ENCODE measurements at regions not wholly inside any gene's neighbourhood (a gene's known extent, or its start where the extent isn't known, plus 50 kb on each side); places are given as distances from the start of the nearest gene placed in this dataset.

DNA sequence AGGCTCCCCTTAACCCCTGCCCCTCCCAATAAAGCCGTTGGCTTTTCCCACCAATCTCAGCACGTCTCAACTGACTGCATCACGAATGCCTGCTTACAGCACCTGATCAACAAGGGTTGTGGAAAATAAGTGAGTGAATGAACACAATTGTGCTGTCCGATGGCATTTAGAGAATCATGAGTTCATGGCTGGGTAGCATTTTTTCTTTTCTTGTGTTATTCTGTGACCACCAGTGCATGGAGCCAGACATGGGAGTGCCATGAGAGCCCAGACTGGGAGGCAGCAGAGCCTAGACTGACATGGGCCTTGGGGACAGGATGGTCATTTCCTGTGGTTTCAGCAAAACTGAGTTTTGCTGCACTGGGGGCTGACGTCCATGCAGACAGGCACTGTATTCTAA lies 254.1 kb upstream of the IGFBP3 start:
- TF ChIP-seq, protein P1, sequence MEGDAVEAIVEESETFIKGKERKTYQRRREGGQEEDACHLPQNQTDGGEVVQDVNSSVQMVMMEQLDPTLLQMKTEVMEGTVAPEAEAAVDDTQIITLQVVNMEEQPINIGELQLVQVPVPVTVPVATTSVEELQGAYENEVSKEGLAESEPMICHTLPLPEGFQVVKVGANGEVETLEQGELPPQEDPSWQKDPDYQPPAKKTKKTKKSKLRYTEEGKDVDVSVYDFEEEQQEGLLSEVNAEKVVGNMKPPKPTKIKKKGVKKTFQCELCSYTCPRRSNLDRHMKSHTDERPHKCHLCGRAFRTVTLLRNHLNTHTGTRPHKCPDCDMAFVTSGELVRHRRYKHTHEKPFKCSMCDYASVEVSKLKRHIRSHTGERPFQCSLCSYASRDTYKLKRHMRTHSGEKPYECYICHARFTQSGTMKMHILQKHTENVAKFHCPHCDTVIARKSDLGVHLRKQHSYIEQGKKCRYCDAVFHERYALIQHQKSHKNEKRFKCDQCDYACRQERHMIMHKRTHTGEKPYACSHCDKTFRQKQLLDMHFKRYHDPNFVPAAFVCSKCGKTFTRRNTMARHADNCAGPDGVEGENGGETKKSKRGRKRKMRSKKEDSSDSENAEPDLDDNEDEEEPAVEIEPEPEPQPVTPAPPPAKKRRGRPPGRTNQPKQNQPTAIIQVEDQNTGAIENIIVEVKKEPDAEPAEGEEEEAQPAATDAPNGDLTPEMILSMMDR (IDR thresholded peaks at IDR 0.05): no peak
- Histone ChIP-seq H3K4me3 (no peak overlapping the region), H3K27ac (no peak overlapping the region)
- DNase-seq (ENCODE audit: low spot score): no peak

- H3K4me3 ChIP-seq: no peak overlapping the region
- TF ChIP-seq, protein P1 (IDR thresholded peaks at IDR 0.05): no peak
- DNase-seq (ENCODE audit: low spot score): no peak
- peak overlapping the region in 1 of 2 donors; percentile 35 for H3K27ac ChIP-seq
Observed at GRCh38 chr7:46174196-46174580, 253.1 kb upstream of the IGFBP3 start.

GRCh38 chr7:46173476-46174195 lies 252.6 kb upstream of the IGFBP3 start:
- H3K27ac ChIP-seq: peak overlapping the region in 1 of 2 donors; percentile 35
- no peak overlapping the region for H3K4me3 ChIP-seq
- no peak for DNase-seq (ENCODE audit: low spot score)
- TF ChIP-seq, protein P1 (IDR thresholded peaks at IDR 0.05): no peak

- Histone ChIP-seq H3K27ac (no peak overlapping the region), H3K4me3 (no peak overlapping the region)
- TF ChIP-seq, protein P1 (IDR thresholded peaks at IDR 0.05): no peak
- DNase-seq (ENCODE audit: low spot score): no peak
Observed at GRCh38 chr7:46170792-46171191, 249.7 kb upstream of the IGFBP3 start.

DNA sequence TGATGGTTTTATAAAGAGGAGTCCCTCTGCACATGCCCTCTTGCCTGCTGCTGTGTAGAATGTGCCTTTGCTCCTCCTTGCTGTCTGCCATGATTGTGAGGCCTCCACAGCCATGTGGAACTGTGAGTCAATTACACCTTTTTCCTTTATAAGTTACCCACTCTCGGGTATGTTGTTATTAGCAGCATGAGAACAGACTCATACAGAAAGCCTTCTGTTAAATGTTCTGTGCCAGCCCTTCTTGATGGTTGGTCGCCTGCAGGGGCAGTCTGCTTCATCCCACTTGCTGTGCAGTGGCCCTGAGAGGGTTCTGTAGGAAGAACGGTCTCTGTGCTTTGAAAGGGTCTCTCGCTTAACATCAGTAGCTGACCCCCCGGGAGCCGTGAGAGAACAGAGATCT lies 248.9 kb upstream of the IGFBP3 start:
- Histone ChIP-seq H3K27ac (no peak overlapping the region), H3K4me3 (no peak overlapping the region)
- TF ChIP-seq, protein P1 (IDR thresholded peaks at IDR 0.05): no peak
- DNase-seq (ENCODE audit: low spot score): no peak

GRCh38 chr7:46169384-46169755 lies 248.3 kb upstream of the IGFBP3 start:
- DNase-seq (ENCODE audit: low spot score): no peak
- H3K4me3 ChIP-seq: no peak overlapping the region
- H3K27ac ChIP-seq: no peak overlapping the region
- TF ChIP-seq, protein P1 (IDR thresholded peaks at IDR 0.05): no peak

GRCh38 chr7:46168671-46169383 lies 247.8 kb upstream of the IGFBP3 start:
- Histone ChIP-seq H3K27ac (no peak overlapping the region), H3K4me3 (no peak overlapping the region)
- no peak for DNase-seq (ENCODE audit: low spot score)
- TF ChIP-seq, protein P1 (IDR thresholded peaks at IDR 0.05): no peak
